B cell (primary cell): ENCODE measurements at regions not wholly inside any gene's neighbourhood (a gene's known extent, or its start where the extent isn't known, plus 50 kb on each side); places are given as distances from the start of the nearest gene placed in this dataset.

Experiments
- ATAC-seq: fragments of 200-7000 bp; cut with Tn5 transposase; one replicate; pipeline ENCODE4 v1.10.0; 2021; ENCODE audit warnings: low read depth, mild to moderate bottlenecking, moderate number of reproducible peaks, moderate library complexity
- CTCF ChIA-PET: fragments of 350-600 bp; sonication (Branson Sonifier 250); formaldehyde crosslinking; loops from one replicate; lab custom pipeline; 2021; ENCODE audit warnings: antibody characterized with exemption, inconsistent platforms; lab: Charles Lee
- POLR2A ChIA-PET: fragments of 350-600 bp; sonication (Branson Sonifier 250); formaldehyde crosslinking; loops from one replicate; lab custom pipeline; 2021; ENCODE audit warnings: antibody characterized with exemption; lab: Charles Lee
- DNase-seq: peaks from one replicate; pipeline ENCODE4 v3.0.0; 2013
- H2AFZ ChIP-seq: 2 replicates; pipeline ENCODE4 v1.6.1; 2012; ENCODE audit warnings: mild to moderate bottlenecking, low read depth, low read length; ENCODE audit not compliant: insufficient read depth, poor library complexity, severe bottlenecking
- H3K27ac ChIP-seq, 2 donors: 1 replicate in 1 of 2; 2 replicates in 1 of 2; pipeline ENCODE4 v1.5.1; 2012 to 2013; ENCODE audit warnings: low read length in 2 of 2, mild to moderate bottlenecking in 2 of 2, moderate library complexity in 1 of 2
- H3K27me3 ChIP-seq, 4 experiments: fragments of 200-600 bp in 1 of 4; sonication (generic) in 1 of 4; replicated peaks in 1 of 4; 1 replicate in 2 of 4; 2 replicates in 2 of 4; pipeline versions ENCODE4 v1.6.1 to v1.7.0; 2013 to 2016; ENCODE audit warnings: low read length in 3 of 4, mild to moderate bottlenecking in 2 of 4, mixed read lengths in 1 of 4, moderate library complexity in 1 of 4; ENCODE audit not compliant: insufficient read depth in 4 of 4, control insufficient read depth in 3 of 4; ENCODE audit errors: control extremely low read depth in 1 of 4
- H3K36me3 ChIP-seq, 2 experiments: replicated peaks in 1 of 2; 1 replicate in 1 of 2; 2 replicates in 1 of 2; pipeline versions ENCODE4 v1.6.1 to v1.7.1; 2013; ENCODE audit warnings: low read length in 1 of 2; ENCODE audit not compliant: insufficient read depth in 2 of 2, control insufficient read depth in 1 of 2; ENCODE audit errors: control extremely low read depth in 1 of 2, extremely low read depth in 1 of 2
- H3K4me1 ChIP-seq, 2 donors: fragments of 200-600 bp in 1 of 2; sonication (generic) in 1 of 2; 1 replicate in 1 of 2; 2 replicates in 1 of 2; pipeline versions ENCODE4 v1.5.1 to v1.6.1; 2013 to 2017; ENCODE audit warnings: low read length in 2 of 2; ENCODE audit not compliant: control insufficient read depth in 2 of 2, insufficient read depth in 2 of 2
- H3K4me2 ChIP-seq: replicated peaks from 2 replicates; pipeline ENCODE3; 2012; ENCODE audit warnings: mild to moderate bottlenecking, low read depth, low read length; ENCODE audit not compliant: poor library complexity, severe bottlenecking
- H3K4me3 ChIP-seq, 5 experiments: fragments of 200-600 bp in 1 of 5; sonication (generic) in 1 of 5; 1 replicate in 3 of 5; 2 replicates in 2 of 5; pipeline versions ENCODE4 v1.5.1 to v1.7.0; 2011 to 2016; ENCODE audit warnings: low read length in 4 of 5, mild to moderate bottlenecking in 4 of 5, low read depth in 2 of 5, control low read depth in 1 of 5, moderate library complexity in 1 of 5; ENCODE audit not compliant: insufficient read depth in 1 of 5; ENCODE audit errors: control extremely low read depth in 1 of 5, extremely low read depth in 1 of 5
- H3K79me2 ChIP-seq: fragments of 200-600 bp; sonication (generic); one replicate; pipeline ENCODE4 v1.6.0; 2016; ENCODE audit warnings: low read length; ENCODE audit not compliant: control insufficient read depth, insufficient read depth
- H3K9ac ChIP-seq: fragments of 200-600 bp; sonication (generic); 2 replicates; pipeline ENCODE4 v1.6.1; 2017; ENCODE audit warnings: mild to moderate bottlenecking, low read length, moderate library complexity
- H3K9me3 ChIP-seq, 3 donors: one replicate each; pipeline versions ENCODE4 v1.6.1 to v1.7.1; 2013; ENCODE audit warnings: low read length in 2 of 3; ENCODE audit not compliant: control insufficient read depth in 2 of 3, insufficient read depth in 1 of 3; ENCODE audit errors: control extremely low read depth in 1 of 3
- H4K20me1 ChIP-seq: 2 replicates; pipeline ENCODE4 v1.6.0; 2012; ENCODE audit warnings: mild to moderate bottlenecking, low read length; ENCODE audit not compliant: insufficient read depth, control insufficient read depth, poor library complexity, severe bottlenecking
- H3K27ac Mint-ChIP-seq: one replicate; pipeline ENCODE4 v1.8.0; 2021; ENCODE audit warnings: mixed read lengths
- H3K27me3 Mint-ChIP-seq: one replicate; pipeline ENCODE4 v1.8.0; 2021; ENCODE audit warnings: mixed read lengths
- H3K4me1 Mint-ChIP-seq: one replicate; pipeline ENCODE4 v1.8.0; 2021; ENCODE audit warnings: mixed read lengths
- H3K4me3 Mint-ChIP-seq: one replicate; pipeline ENCODE4 v1.8.0; 2021; ENCODE audit warnings: mixed read lengths
- H3K9me3 Mint-ChIP-seq: one replicate; pipeline ENCODE4 v1.8.0; 2022; ENCODE audit warnings: mixed read lengths; ENCODE audit not compliant: insufficient read depth
- EZH2 ChIP-seq: IDR thresholded peaks from 2 replicates; pipeline ENCODE4 v1.6.1; 2012; ENCODE audit warnings: borderline replicate concordance, low read depth, mild to moderate bottlenecking, moderate library complexity, low read length; ENCODE audit not compliant: insufficient read depth, poor library complexity, severe bottlenecking
- WGBS: methylation state at CpG from one replicate; pipeline ENCODE4 v1.1.5; 2013; ENCODE audit warnings: missing lambda C conversion rate; ENCODE audit not compliant: insufficient coverage; 5-methylcytosine and 5-hydroxymethylcytosine counted together
- intact Hi-C: fragments of 100-400 bp; cut with micrococcal nuclease; formaldehyde crosslinking; loops from one replicate; pipeline ENCODE4 v1.10.0; 2022
- TF ChIP-seq, protein P1 (sequence below): fragments of 200-600 bp; IDR thresholded peaks from one replicate; pipeline ENCODE4 v1.8.0; 2022; ENCODE audit warnings: antibody characterized with exemption, mild to moderate bottlenecking

DNA sequence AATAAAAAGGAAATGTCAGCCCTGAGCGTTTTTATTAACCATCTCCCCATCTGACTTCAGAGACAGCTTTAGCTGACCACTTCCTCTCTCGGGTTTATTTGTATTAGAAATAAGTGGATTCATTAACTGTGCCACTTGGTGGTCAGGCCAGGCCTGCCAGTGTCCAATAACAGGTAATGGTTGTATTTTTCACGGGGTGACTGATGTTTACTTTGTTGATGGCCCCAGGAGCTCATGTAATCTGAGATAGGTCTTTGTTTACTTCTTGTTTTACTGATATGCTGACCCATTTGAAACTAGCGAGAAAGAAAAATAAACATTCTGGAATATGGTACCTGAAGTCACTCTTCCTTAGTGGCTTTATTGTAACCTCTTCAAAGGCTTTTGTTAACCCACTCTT lies 504.3 kb upstream of the SLC35B3 start:
- peaks cover 0 to 4% (median 0%) of the 10 kb centered on the region in 3 donors for H3K9me3 ChIP-seq
- no peak overlapping the region for H2AFZ ChIP-seq
- H3K27ac ChIP-seq: no peak overlapping the region
- no peak for ATAC-seq
- no peaks in the 10 kb centered on the region for H3K4me1 Mint-ChIP-seq
- no peaks in the 10 kb centered on the region for H3K27me3 ChIP-seq
- H3K9me3 Mint-ChIP-seq: no peaks in the 10 kb centered on the region
- no peak overlapping the region for H3K4me3 ChIP-seq
- ChIA-PET CTCF (no interaction called here), POLR2A (no interaction called here)
- no peaks in the 10 kb centered on the region for H4K20me1 ChIP-seq
- H3K9ac ChIP-seq: no peak overlapping the region
- H3K36me3 ChIP-seq: no peaks in the 10 kb centered on the region
- 100% methylated on average over 1 of the region's 4 CpGs for whole genome bisulfite sequencing
- no peaks in the 10 kb centered on the region for H3K79me2 ChIP-seq
- H3K4me1 ChIP-seq: no peaks in the 10 kb centered on the region
- H3K27me3 Mint-ChIP-seq: no peaks in the 10 kb centered on the region
- no peak overlapping the region for H3K4me2 ChIP-seq
- intact Hi-C loops: no loop called here
- TF ChIP-seq, protein P1, sequence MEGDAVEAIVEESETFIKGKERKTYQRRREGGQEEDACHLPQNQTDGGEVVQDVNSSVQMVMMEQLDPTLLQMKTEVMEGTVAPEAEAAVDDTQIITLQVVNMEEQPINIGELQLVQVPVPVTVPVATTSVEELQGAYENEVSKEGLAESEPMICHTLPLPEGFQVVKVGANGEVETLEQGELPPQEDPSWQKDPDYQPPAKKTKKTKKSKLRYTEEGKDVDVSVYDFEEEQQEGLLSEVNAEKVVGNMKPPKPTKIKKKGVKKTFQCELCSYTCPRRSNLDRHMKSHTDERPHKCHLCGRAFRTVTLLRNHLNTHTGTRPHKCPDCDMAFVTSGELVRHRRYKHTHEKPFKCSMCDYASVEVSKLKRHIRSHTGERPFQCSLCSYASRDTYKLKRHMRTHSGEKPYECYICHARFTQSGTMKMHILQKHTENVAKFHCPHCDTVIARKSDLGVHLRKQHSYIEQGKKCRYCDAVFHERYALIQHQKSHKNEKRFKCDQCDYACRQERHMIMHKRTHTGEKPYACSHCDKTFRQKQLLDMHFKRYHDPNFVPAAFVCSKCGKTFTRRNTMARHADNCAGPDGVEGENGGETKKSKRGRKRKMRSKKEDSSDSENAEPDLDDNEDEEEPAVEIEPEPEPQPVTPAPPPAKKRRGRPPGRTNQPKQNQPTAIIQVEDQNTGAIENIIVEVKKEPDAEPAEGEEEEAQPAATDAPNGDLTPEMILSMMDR: no peak
- no peak for TF ChIP-seq EZH2
- no peak for DNase-seq
- no peak overlapping the region for H3K27ac Mint-ChIP-seq
- H3K4me3 Mint-ChIP-seq: no peak overlapping the region

- ATAC-seq: no peak
- no peak overlapping the region for H3K9ac ChIP-seq
- TF ChIP-seq EZH2: no peak
- TF ChIP-seq, protein P1: no peak
- H3K36me3 ChIP-seq: no peaks in the 10 kb centered on the region
- Mint-ChIP-seq H3K9me3 (no peaks in the 10 kb centered on the region), H3K27ac (no peak overlapping the region), H3K4me3 (no peak overlapping the region), H3K4me1 (no peaks in the 10 kb centered on the region), H3K27me3 (no peaks in the 10 kb centered on the region)
- H3K4me3 ChIP-seq: no peak overlapping the region
- ChIA-PET CTCF (no interaction called here), POLR2A (no interaction called here)
- peaks cover 0 to 4% (median 0%) of the 10 kb centered on the region in 3 donors for H3K9me3 ChIP-seq
- H3K4me1 ChIP-seq: no peaks in the 10 kb centered on the region
- H3K4me2 ChIP-seq: no peak overlapping the region
- intact Hi-C loops: no loop called here
- DNase-seq: no peak
- no peaks in the 10 kb centered on the region for H3K79me2 ChIP-seq
- H3K27ac ChIP-seq: no peak overlapping the region
- H2AFZ ChIP-seq: no peak overlapping the region
- WGBS: no CpG with 5 or more reads among the region's 4 CpGs
- H3K27me3 ChIP-seq: no peaks in the 10 kb centered on the region
- no peaks in the 10 kb centered on the region for H4K20me1 ChIP-seq
Observed at GRCh38 chr6:8934318-8934717, 499.0 kb upstream of the SLC35B3 start.
